ENCODE measurements at regions not wholly inside any gene's neighbourhood (a gene's known extent, or its start where the extent isn't known, plus 50 kb on each side); places are given as distances from the start of the nearest gene placed in this dataset.
"Not testable (repeated sequence)": the region's sequence is repeated elsewhere in the genome, so short reads cannot be mapped to it uniquely, and the experiment has no call there.

DNA sequence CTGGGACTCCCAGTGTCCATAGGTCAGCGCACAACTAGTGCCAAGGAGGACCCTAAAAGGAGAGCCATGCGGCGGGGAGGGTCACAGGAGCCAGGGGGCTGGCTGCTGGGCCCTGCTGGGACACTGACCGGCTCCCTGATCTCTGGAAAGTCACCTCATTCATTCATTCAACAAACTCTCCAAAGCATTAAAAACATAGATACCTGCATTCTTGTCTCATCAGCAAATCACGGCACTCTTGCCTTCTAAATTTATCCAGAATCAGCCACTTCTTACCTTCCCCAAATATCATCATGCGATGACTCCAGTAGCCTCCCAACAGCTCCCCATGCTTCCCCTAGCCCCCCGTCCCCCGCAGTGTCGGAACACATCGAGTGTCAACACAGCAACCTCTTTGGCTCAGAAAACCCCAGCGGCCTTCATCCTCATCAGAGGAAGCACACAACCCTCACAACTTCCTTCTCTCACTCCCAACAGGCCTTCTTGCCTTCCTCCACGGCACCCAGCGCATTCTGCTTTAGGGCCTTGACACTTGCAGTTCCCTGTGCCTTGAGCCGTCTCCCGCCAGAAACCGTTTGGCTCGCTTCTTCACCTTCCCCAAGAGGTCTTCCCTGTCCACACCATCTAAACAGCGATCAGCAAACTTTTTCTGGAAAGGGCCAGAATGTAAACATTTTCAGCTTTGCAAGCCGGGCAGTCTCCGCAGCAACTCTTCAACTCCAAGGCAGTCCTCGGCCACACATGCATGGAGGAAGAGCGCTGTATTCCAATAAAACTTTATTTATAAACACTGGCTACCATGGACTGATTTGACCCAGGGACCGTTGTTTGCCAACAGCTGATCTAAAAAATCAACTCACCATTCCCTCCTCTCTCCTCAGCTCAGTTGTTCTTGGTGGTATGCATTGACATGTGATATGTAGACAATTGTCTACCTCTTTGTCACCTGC lies 119.5 kb upstream of the TNRC6C start:
- no peak for DNase-seq (ENCODE audit: low read depth)

DNA sequence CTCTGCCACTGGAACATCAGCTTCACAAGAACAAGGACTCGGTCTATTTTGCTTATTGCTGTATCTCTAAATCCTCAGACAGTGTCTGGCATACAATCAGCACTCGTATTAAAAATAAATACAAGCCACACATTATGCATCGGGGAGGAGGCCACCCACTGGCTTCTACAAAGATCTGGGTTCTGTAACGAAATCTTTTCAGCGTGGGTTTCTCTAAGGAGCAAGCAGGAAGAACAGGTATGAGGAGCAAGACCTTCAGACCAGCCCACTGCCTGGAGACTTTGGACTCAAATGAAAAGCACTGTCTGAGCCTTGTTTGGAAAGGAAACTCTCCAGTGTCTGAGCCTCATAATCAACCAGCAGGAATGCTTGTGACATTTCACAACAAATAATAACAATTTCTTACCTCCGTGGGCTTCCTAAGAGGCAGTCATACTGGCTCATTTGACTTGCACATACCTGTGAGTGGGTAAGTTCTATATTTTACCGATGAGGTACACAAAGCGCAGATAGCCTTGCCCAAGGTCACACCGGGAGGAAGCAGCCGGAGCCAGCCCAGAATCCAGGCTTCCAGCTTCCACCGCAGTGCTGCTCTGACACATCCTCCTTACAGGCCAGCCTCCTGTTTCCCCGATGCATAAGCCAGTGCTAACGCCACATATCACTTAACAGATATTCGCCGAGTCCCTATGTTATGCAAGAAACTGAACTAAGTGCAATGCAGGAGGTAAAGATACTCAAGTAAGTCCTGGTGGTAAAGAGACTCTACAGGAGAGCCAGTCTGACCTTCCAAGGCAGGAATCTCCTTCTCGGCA lies 118.6 kb upstream of the TNRC6C start:
- DNase-seq (ENCODE audit: low read depth) = no peak

DNA sequence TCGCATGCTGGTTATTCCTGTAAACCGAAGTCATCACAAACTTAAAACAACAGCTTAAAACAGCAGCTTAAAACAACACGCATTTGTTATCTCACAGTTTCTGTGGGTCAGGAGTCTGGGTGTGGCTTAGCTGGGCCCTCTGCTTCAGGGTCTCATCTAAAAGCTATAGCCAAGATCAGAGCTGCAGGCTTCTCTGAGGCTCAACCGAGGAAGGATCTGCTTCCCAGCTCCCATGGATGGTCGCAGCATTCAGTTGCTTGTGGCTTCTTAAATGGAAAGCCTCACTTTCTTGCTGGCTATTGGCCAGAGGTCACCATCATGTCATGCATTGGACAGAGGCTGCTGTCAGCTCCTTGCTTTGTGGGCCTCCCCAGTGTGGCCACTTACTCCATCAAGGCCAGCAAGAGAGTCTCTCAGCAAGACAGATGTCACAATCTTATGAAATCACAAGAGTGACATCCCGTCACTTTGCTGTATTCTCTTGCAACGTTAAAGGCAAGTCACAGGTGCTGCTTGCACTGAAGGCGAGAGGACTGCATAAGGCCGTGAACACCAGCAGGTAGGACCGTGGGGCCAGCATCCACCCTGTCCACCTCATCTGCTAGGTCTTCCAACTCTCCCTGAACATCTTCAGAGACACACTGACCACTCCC lies 117.9 kb upstream of the TNRC6C start:
- DNase-seq (ENCODE audit: low read depth) = no peak

DNA sequence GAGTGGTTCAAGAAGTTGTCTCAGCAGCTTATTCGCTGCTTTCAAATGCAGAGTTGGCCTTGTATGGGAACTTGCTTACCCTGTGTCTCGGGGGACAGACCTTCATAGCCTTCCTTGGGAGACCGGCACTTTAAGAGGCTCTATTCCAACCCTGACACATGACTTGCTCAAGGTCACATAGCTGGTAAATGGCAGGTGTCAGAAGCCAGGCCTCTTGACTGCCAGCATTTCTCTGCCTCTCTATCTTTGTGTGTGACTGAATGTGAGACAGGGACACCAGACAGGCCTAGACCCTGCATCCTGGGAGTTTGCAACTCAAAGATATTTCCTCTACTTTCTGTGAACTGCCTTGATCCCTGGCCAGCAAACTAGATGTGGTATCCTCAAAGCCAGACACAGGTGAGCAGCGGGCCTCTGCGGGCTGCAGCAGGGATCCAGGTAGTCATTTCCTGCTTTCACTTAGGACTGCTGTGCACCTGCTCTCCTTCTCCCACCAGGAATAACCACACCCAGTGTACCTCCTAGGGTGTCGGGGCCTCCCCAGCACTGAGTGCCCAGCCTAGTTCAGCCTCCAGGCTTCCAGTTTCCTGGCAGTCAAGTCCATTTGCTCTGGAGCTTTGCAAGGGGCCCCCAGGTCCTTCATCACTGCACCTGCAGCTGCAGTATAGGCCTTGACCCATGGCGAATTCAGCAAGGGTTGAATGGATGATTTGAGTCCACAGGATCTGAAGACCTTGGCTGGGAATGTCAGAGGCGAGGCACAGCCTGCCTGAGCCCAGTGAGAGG lies 116.6 kb upstream of the TNRC6C start:
- DNase-seq (ENCODE audit: low read depth) = no peak

DNA sequence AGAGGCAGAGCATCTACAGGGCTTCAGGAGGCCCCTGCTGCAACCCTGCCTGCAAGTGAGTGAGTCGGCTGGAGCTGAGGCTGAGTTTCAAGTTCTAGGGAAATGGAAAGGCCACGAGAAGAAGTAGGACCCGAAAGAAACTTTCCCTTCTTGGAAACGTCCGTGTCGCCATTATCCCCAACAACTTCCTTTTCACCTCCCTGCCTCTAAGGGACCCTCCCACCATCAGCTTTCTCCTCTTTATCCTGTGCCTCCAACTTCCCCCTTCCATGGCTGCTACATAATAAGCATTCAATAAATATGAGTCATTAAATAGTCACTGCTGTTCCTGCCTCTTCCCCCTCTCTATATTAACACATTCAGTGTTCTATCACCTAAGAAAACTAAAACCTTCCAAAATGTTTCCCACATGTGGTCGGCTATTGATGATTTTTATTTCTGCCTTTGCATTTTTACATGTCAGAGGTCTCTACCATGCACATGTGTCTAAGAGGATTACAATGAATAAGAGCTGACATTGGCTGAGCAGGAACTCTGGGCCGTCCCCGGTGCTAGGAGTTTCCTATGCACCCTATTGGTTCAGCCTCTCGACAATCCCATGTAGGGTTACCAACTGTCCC lies 115.9 kb upstream of the TNRC6C start:
- DNase-seq (ENCODE audit: low read depth) = no peak

DNA sequence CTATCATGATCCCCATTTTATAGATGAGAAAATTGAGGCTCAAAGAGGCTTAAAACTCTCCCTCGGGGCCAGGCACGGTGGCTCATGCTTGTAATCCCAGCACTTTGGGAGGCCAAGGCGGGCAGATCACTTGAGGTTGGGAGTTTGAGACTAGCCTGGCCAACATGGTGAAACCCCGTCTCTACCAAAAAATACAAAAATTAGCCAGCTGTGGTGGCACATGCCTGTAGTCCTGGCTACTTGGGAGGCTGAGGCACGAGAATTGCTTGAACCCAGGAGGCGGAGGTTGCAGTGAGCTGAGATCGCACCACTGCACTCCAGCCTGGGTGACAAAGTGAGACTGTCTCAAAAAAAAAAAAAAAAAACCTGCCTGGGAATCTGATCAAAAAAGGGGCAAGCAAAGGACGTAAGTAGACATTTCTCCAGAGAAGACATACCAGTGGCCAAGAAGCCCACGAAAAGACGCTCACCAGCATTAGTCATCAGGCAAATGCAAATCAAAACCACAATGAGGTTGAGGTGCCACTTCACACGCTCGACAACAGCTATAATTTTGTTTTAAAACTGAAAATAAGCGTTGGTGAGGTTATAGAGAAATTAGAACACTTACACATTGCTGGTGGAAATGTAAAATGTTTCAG lies 115.1 kb upstream of the TNRC6C start:
- not testable (repeated sequence) for DNase-seq (ENCODE audit: low read depth)

DNA sequence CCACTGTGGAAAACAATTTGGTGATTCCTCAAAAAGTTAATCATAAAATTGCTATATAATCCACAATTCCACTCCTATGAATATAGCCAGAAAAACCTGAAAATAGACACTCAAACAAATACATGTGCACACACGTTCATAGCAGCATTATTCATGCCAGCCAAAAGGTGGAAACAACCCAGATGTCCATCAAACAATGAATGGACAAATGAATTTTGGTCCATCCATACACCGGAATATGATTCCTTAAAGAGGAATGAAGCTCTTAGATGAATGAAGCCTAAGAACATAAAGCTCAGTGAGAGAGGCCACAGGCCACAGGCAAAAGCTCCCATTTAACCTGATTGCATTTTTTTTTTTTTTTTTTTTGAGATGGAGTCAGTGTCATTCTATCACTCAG lies 114.6 kb upstream of the TNRC6C start:
- no peak for DNase-seq (ENCODE audit: low read depth)

DNA sequence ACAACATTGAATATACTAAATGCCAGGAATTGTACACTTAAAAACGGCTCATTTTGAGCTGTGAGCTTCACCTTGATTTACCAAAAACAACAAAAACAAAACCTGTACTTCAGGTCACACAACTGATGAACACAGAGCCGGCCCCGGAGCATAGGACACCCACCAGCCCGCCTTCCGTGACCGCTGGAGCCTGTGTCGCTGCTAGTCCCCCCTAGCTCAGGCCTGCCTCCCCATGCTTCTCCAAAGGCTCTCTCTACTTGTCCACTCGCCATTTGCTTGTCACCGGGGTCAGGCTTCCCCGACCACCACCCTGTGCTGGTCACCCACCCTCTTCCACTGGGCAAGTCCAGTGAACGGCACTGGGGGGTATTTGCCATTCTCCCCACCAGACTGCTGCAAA lies 113.8 kb upstream of the TNRC6C start:
- DNase-seq (ENCODE audit: low read depth) = no peak

DNA sequence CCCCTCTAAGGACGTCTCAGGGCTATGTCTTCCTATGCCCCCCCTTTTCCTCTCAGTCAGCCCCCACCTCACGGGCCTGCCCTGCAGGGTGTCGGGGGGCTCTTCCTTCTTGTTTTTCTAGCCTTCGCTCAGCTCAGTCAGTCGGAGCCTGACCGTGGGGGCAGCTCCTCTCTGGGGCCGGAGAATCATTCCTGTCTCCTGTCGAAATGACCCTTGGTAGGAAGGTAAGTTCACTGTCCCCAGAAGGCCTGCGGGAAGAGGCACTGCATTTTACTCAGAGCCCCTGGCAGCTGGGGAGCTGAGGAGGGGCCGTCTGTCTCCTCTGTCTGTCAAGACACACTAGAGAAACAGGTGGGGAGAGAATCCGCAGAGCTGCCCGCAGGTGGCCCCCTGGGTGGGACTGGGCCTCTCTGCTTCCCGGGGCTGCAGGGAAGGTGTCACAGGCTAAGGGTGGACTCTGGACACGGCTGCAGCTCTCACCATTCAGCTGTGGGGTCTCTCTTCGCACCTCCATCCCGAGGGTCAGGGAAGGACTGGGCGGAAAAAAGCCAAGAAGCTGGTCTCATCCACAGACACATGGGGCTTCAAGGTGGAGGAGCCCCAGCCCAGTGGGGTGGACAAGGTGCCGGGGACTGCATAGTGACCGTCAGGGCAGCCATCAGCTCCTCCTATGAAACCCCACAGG lies 112.8 kb upstream of the TNRC6C start:
- DNase-seq (ENCODE audit: low read depth) = no peak

DNA sequence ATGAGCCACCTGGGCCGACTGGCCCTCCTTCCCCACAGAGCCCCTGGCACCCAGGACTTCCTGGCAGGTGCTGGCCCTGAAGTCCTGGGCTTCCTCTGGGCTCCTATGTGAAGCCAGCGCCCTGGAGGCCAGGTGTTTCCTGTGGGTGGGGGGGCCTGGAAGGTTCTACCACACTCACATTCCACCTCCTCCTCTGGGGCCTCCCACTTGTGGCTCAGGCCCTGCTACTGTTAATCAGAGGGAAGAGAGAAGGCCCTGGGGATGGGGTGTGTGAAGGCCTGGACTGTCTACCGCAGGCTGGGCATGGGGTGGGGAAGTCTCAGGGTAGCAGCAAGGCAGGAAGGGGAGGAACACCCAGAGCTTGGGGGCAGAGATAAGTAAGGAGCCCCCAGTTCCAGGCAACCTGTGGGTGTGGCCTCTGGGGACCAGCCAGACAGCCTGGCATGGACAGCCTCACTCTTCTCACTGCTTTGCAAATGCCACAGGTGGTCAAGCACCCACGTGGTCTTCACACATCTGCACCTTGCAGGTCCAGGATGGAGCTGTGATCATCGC lies 111.9 kb upstream of the TNRC6C start:
- DNase-seq (ENCODE audit: low read depth) = no peak

DNA sequence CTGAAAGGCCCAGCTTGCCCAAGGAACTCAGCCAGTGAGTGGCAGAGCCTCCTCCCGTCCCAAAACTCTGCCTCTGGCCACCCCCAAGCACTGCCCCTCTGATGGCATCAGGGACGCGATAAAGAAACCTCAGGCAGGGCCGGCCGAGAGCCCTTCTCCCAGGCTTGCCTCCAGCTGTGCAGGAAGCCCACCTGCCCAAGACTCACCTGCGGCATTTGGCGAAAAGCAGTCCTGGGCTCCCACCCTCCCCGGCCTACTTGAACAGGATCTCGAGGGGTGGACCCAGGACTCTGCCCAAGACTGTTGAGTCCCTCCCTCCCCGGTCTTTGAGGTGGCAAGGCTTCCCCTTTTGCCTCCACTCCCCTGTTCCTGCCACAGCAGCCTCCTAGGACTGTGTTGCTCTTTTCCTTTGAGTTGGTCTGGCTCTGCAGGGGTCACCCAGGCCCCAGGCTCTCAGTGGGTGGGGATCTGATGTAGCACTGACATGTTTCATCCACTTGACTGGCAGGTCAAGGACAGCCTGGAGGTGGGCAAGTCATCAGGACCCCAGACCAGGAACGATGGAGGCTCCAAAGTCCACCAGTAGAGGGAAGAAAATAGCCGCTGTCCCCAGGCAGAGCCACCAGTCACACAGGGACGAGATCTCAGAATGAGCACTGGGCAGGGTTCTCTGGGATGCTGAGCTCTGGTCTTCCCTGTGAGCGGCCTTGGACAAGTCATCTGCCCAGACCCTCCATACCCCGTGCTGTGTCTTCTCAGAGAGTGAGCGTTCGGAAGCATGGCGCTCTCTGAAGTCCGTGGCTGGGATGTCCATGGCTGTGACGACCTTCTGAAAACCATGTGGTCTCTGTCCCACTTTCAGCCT lies 111.0 kb upstream of the TNRC6C start:
- DNase-seq (ENCODE audit: low read depth) = no peak

DNA sequence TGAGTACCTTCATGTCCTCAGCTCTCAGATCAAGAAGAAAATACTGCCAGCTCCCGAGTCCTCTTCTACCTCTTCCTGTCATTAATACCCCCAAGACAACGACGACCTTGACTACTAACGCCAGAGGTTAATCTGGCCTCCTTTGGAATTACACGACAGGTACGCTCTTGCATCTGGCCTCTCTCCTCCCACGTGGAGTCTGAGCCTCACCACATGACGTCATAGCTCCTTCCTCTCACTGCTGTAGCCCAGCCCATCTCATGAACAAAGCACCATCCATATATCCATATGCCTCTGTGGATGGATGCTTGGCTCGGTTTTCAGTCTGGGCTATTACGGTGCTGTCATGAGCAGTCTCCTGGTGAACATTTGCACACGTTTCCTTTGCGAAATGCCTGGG lies 110.2 kb upstream of the TNRC6C start:
- DNase-seq (ENCODE audit: low read depth) = no peak

DNA sequence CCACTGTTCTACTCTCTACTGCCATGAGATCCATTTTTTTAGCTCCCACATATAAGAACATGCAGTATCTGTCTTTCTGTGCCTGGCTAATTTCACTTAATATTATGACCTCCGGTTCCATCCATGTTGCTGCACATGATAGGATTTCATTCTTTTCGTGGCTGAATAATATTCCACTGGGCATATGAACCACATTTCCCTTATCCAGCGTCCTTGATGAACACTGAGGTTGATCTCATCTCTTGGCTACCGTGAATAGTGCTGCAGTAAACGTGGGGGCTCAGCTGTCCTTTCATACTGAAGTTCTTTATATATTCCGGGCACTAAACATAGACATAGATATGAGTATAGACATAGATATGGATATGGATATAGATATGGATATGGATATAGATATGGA lies 109.3 kb upstream of the TNRC6C start:
- no peak for DNase-seq (ENCODE audit: low read depth)

DNA sequence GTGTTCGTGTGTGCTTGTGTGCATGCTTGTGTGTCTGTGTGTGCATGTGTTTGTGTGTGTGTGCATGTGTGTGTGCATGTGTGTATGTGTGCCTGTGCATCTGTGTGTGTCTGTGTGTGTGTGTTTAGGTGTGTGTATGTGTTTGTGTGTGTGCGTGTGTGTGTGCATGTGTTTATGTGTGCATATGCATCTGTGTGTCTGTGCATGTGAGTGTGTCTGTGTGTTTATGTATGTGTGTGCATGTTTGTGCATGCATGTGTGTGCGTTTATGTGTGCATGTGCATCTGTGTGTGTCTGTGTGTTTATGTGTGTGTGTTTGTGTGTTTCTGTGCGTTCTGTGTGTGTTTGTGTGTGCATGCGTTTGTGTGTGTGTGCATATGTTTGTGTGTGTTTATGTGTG lies 106.6 kb upstream of the TNRC6C start:
- no peak for DNase-seq (ENCODE audit: low read depth)

DNA sequence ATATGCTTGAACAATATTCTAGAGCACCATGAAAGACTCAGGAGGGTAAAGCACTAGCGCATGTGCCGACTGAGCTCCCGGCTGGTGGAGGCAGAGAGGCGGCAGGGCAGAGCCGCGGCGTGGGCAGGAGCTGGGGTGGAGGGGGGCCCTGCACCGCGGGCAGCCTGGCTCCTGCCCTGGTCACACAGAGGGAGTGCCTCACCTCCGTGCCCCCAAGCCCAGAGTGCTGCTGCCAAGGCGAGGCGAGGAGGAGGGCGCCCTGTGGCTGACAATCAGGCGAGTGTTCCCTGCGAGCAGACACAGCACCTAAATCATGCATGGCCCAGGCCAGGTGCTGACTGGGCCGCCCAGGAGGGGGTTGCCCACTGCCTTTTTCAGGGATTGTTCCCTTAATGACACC lies 105.8 kb upstream of the TNRC6C start:
- DNase-seq (ENCODE audit: low read depth) = no peak

DNA sequence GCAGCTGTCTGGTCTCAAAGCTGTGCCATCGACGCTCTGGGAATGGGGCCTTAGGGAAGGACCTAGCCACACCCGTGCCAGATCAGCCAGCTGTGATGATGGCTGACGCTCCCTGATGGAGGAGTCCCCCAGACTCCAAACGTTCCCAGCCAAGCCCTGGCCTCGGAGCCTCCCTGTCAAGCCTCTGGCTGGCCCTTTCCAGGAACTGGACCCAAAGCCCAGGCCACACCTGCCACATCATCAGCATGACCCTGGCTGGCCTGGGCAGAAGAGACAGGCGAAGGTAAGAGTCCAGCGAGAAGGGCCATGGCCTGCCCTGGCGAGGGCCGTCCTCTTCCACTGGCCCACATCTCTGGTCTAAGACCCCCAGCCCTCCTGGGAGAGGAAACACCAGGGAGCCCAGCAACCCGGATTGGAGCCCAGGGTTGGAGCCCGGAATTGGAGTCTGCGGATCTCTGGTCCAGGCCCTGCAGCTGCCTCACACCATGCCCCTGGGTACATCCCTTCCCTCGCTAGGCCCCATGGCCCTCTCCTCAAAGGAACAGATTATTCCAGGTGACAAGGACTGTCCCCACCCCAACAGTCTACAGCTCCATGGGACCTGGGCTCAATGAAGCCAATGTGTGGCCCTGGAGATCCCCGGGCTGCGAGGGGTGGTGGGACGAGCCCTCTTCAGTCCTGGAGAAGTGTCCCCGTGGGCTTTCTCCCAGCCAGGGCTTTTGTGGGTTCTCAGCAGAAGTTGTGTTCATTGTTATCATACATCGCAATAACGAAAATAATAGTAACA lies 105.1 kb upstream of the TNRC6C start:
- DNase-seq (ENCODE audit: low read depth) = no peak

DNA sequence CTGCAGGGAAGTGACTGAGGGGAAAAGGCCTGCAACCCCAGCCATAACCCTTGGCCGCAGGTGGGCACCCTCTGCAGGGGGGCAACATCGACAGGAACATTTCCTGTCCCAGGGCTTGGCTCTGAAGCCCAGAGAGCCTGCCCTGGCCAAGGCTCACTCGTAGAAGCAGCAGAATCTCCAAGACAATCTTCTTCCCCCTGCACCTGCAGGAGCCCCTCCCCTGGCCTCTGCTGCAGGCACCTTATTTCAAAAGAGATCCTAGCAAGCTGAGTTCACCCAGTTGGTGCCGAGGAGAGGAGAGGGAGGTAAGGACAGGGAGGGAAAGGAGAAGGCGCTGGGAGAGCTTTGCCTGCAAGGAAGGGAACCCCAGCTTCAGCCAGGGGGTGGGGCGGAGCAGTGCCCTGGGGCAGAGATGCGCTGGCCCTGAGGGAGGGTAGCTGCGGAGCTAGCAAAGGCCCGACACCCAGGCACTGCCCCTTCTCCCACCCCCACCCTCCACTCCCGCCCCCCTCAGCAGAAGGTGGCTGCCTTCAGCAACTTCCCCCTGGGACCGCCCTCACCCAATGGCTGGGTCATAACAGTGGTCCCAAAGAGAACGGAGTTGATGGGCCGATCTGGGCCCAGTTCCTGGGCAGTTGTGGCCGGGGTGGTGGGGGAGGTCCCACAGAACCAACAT lies 104.3 kb upstream of the TNRC6C start:
- no peak for DNase-seq (ENCODE audit: low read depth)

All from stromal cell of bone marrow (primary cell).